Hepatocyte (in vitro differentiated cells): ENCODE measurements at regions not wholly inside any gene's neighbourhood (a gene's known extent, or its start where the extent isn't known, plus 50 kb on each side); places are given as distances from the start of the nearest gene placed in this dataset.

Experiments used
- DNase-seq: peaks from one replicate; pipeline ENCODE4 v3.0.0-alpha.2; 2016; ENCODE audit warnings: low spot score
- H2AFZ ChIP-seq: fragments of 200-600 bp; sonication (generic); 2 replicates; pipeline ENCODE4 v1.6.0; 2016; ENCODE audit warnings: antibody characterized with exemption, mild to moderate bottlenecking
- H3K27ac ChIP-seq: fragments of 200-600 bp; sonication (generic); 2 replicates; pipeline ENCODE4 v1.5.1; 2016; ENCODE audit warnings: mild to moderate bottlenecking
- H3K27me3 ChIP-seq: fragments of 200-600 bp; sonication (generic); 2 replicates; pipeline ENCODE4 v1.6.1; 2016
- H3K36me3 ChIP-seq: fragments of 200-600 bp; sonication (generic); replicated peaks from 2 replicates; pipeline ENCODE4 v1.5.1; 2016; ENCODE audit warnings: low read depth; ENCODE audit not compliant: insufficient read depth
- H3K4me1 ChIP-seq: fragments of 200-600 bp; sonication (generic); 2 replicates; pipeline ENCODE4 v1.5.1; 2016; ENCODE audit warnings: mild to moderate bottlenecking, moderate library complexity; ENCODE audit not compliant: insufficient read depth
- H3K4me2 ChIP-seq: fragments of 200-600 bp; sonication (generic); 2 replicates; pipeline ENCODE4 v1.6.0; 2016
- H3K4me3 ChIP-seq: fragments of 200-600 bp; sonication (generic); 2 replicates; pipeline ENCODE4 v1.5.1; 2016; ENCODE audit warnings: mild to moderate bottlenecking
- H3K79me2 ChIP-seq: fragments of 200-600 bp; sonication (generic); 2 replicates; pipeline ENCODE4 v1.6.0; 2017; ENCODE audit warnings: mild to moderate bottlenecking
- H3K9me2 ChIP-seq: fragments of 200-600 bp; sonication (generic); replicated peaks from 2 replicates; pipeline ENCODE4 v1.6.0; 2017; ENCODE audit warnings: mild to moderate bottlenecking; ENCODE audit not compliant: insufficient read depth
- H3K9me3 ChIP-seq: fragments of 200-600 bp; sonication (generic); 2 replicates; pipeline ENCODE4 v1.5.1; 2016; ENCODE audit warnings: low read depth, mild to moderate bottlenecking
- H4K20me1 ChIP-seq: fragments of 200-600 bp; sonication (generic); 2 replicates; pipeline ENCODE4 v1.6.0; 2016; ENCODE audit warnings: mild to moderate bottlenecking; ENCODE audit not compliant: insufficient read depth, poor library complexity, severe bottlenecking
- CTCF ChIP-seq: fragments of 200-600 bp; sonication (generic); IDR thresholded peaks from 2 replicates; pipeline ENCODE4 v1.5.1; 2016; ENCODE audit warnings: antibody characterized with exemption, mild to moderate bottlenecking; ENCODE audit not compliant: poor library complexity
- EZH2 ChIP-seq: fragments of 200-600 bp; sonication (generic); IDR thresholded peaks from 2 replicates; pipeline ENCODE4 v1.6.1; 2016; ENCODE audit warnings: antibody characterized with exemption, mild to moderate bottlenecking, borderline replicate concordance
- EZH2phosphoT487 ChIP-seq: fragments of 200-600 bp; sonication (generic); IDR thresholded peaks from one replicate; pipeline ENCODE4 v1.6.1; 2018; ENCODE audit warnings: antibody characterized with exemption, mild to moderate bottlenecking, low read depth, moderate library complexity; ENCODE audit not compliant: unreplicated experiment, severe bottlenecking
- WGBS: methylation state at CpG from one replicate; pipeline ENCODE4 v1.1.6; 2016; ENCODE audit warnings: low lambda C conversion rate; ENCODE audit errors: missing lambda C conversion rate; 5-methylcytosine and 5-hydroxymethylcytosine counted together

- Histone ChIP-seq H4K20me1 (no peaks in the 10 kb centered on the region), H3K4me3 (no peak overlapping the region), H2AFZ (no peak overlapping the region), H3K36me3 (no peaks in the 10 kb centered on the region), H3K4me1 (no peaks in the 10 kb centered on the region), H3K4me2 (no peak overlapping the region), H3K9me3 (no peaks in the 10 kb centered on the region), H3K27ac (no peak overlapping the region), H3K9me2 (no peaks in the 10 kb centered on the region), H3K79me2 (no peaks in the 10 kb centered on the region), H3K27me3 (no peaks in the 10 kb centered on the region)
- 87% methylated on average over 2 of the region's 2 CpGs for WGBS
- no peak for DNase-seq
- no peak for TF ChIP-seq EZH2phosphoT487
- no peak for TF ChIP-seq CTCF
- no peak for TF ChIP-seq EZH2
These were observed 214.3 kb downstream of the FAT4 start for GRCh38 chr4:125529071-125529470.

GRCh38 chr4:125538670-125539069 lies 223.9 kb downstream of the FAT4 start:
- 79% methylated on average over 1 of the region's 1 CpG for WGBS
- DNase-seq = no peak
- no peak overlapping the region for H3K4me3 ChIP-seq
- no peaks in the 10 kb centered on the region for H4K20me1 ChIP-seq
- peaks cover 6% of the 10 kb centered on the region for H3K9me3 ChIP-seq
- no peaks in the 10 kb centered on the region for H3K36me3 ChIP-seq
- H3K27me3 ChIP-seq = no peaks in the 10 kb centered on the region
- H2AFZ ChIP-seq = no peak overlapping the region
- no peak overlapping the region for H3K4me2 ChIP-seq
- H3K27ac ChIP-seq = no peak overlapping the region
- no peaks in the 10 kb centered on the region for H3K4me1 ChIP-seq
- no peaks in the 10 kb centered on the region for H3K9me2 ChIP-seq
- H3K79me2 ChIP-seq = no peaks in the 10 kb centered on the region
- TF ChIP-seq CTCF = no peak

- H3K4me2 ChIP-seq = no peak overlapping the region
- WGBS = 90% methylated on average over 2 of the region's 2 CpGs
- DNase-seq = no peak
- no peak overlapping the region for H3K4me3 ChIP-seq
- no peak overlapping the region for H3K27ac ChIP-seq
- no peaks in the 10 kb centered on the region for H3K36me3 ChIP-seq
- no peak overlapping the region for H2AFZ ChIP-seq
- H3K4me1 ChIP-seq = no peaks in the 10 kb centered on the region
- no peaks in the 10 kb centered on the region for H3K79me2 ChIP-seq
- H3K27me3 ChIP-seq = no peaks in the 10 kb centered on the region
- no peaks in the 10 kb centered on the region for H4K20me1 ChIP-seq
- TF ChIP-seq EZH2phosphoT487 = no peak
- no peak for TF ChIP-seq EZH2
- no peak for TF ChIP-seq CTCF
- H3K9me2 ChIP-seq = no peaks in the 10 kb centered on the region
- peaks cover 6% of the 10 kb centered on the region for H3K9me3 ChIP-seq
These were observed 224.9 kb downstream of the FAT4 start for GRCh38 chr4:125539691-125540090.

DNA sequence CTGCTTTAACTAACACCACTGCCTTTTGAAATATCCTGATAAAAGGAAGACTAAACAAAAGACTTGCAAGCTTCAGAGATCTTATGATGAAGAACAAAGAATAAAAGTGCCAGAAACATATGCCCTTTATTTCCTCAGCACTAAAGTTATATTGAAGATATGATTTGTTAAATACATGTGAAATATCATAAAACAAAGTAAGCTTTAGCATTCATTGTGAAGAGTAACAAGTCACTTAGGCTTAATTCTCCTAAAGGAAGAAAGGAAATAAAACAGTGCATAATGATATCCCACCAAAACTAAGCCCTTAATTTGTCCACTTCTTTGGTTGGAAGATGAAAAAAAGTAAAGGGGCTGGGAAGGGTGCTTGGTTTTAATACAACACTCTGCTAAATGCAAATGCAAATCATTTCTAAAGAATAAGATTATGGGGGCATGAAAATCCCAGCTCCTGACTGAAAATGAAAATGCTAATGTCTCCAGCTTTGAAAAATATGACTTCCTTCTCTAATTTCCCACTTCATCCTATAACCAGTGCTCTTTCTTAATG lies 227.2 kb downstream of the FAT4 start:
- H3K79me2 ChIP-seq = no peaks in the 10 kb centered on the region
- H4K20me1 ChIP-seq = no peaks in the 10 kb centered on the region
- H3K4me1 ChIP-seq = no peaks in the 10 kb centered on the region
- no peaks in the 10 kb centered on the region for H3K36me3 ChIP-seq
- no peaks in the 10 kb centered on the region for H3K27me3 ChIP-seq
- no peak for TF ChIP-seq EZH2phosphoT487
- TF ChIP-seq CTCF = no peak
- TF ChIP-seq EZH2 = no peak
- no peak overlapping the region for H3K27ac ChIP-seq
- no peak for DNase-seq
- no peaks in the 10 kb centered on the region for H3K9me2 ChIP-seq
- H2AFZ ChIP-seq = no peak overlapping the region
- H3K4me2 ChIP-seq = no peak overlapping the region
- peaks cover 6% of the 10 kb centered on the region for H3K9me3 ChIP-seq
- H3K4me3 ChIP-seq = no peak overlapping the region
